Progenitor cell of endocrine pancreas (in vitro differentiated cells): ENCODE measurements at regions not wholly inside any gene's neighbourhood (a gene's known extent, or its start where the extent isn't known, plus 50 kb on each side); places are given as distances from the start of the nearest gene placed in this dataset.

Experiments used
- DNase-seq: peaks from one replicate; pipeline ENCODE4 v3.0.0; 2021; ENCODE audit warnings: low spot score; ENCODE audit not compliant: unreplicated experiment
- H3K27ac Mint-ChIP-seq: 2 replicates; pipeline ENCODE4 v1.8.0; 2021; ENCODE audit warnings: mild to moderate bottlenecking, moderate library complexity, mixed read lengths
- H3K27me3 Mint-ChIP-seq: 2 replicates; pipeline ENCODE4 v1.8.0; 2021; ENCODE audit warnings: mixed read lengths
- H3K36me3 Mint-ChIP-seq: 2 replicates; pipeline ENCODE4 v1.8.0; 2022; ENCODE audit warnings: mixed read lengths; ENCODE audit not compliant: insufficient read depth
- H3K4me1 Mint-ChIP-seq: 2 replicates; pipeline ENCODE4 v1.8.0; 2021; ENCODE audit warnings: low read depth, mixed read lengths
- H3K4me3 Mint-ChIP-seq: 2 replicates; pipeline ENCODE4 v1.8.0; 2021; ENCODE audit warnings: low read depth, mild to moderate bottlenecking, moderate library complexity, mixed read lengths
- H3K9me3 Mint-ChIP-seq: 2 replicates; pipeline ENCODE4 v1.8.0; 2021; ENCODE audit warnings: low read depth, mixed read lengths
- CTCF ChIP-seq: fragments of 200-600 bp; sonication (generic); IDR thresholded peaks from one replicate; pipeline ENCODE4 v1.5.0; 2021; ENCODE audit warnings: antibody characterized with exemption, mild to moderate bottlenecking; ENCODE audit not compliant: unreplicated experiment

- no peak for TF ChIP-seq CTCF
- peaks cover 32% of the 10 kb centered on the region for H3K27me3 Mint-ChIP-seq
- H3K27ac Mint-ChIP-seq, result no peak overlapping the region
- no peak for DNase-seq
- H3K36me3 Mint-ChIP-seq, result no peaks in the 10 kb centered on the region
- no peak overlapping the region for H3K4me3 Mint-ChIP-seq
- no peaks in the 10 kb centered on the region for H3K9me3 Mint-ChIP-seq
- peaks cover 29% of the 10 kb centered on the region for H3K4me1 Mint-ChIP-seq
These were observed 149.1 kb upstream of the PRKCQ start for GRCh38 chr10:6729071-6729774.

- DNase-seq, result no peak
- Mint-ChIP-seq H3K9me3 (no peaks in the 10 kb centered on the region), H3K27me3 (peaks cover 30% of the 10 kb centered on the region), H3K4me3 (no peak overlapping the region), H3K4me1 (peaks cover 14% of the 10 kb centered on the region), H3K27ac (no peak overlapping the region), H3K36me3 (no peaks in the 10 kb centered on the region)
- TF ChIP-seq CTCF, result no peak
These were observed 146.8 kb upstream of the PRKCQ start for GRCh38 chr10:6726924-6727323.

GRCh38 chr10:6722616-6723004 lies 142.5 kb upstream of the PRKCQ start:
- H3K27ac Mint-ChIP-seq, result no peak overlapping the region
- peaks cover 23% of the 10 kb centered on the region for H3K27me3 Mint-ChIP-seq
- no peak for TF ChIP-seq CTCF
- H3K4me3 Mint-ChIP-seq, result no peak overlapping the region
- H3K9me3 Mint-ChIP-seq, result peaks cover 3% of the 10 kb centered on the region
- no peaks in the 10 kb centered on the region for H3K36me3 Mint-ChIP-seq
- peaks cover 4% of the 10 kb centered on the region for H3K4me1 Mint-ChIP-seq
- no peak for DNase-seq

GRCh38 chr10:6721964-6722615 lies 142.0 kb upstream of the PRKCQ start:
- Mint-ChIP-seq H3K27me3 (peaks cover 20% of the 10 kb centered on the region), H3K36me3 (no peaks in the 10 kb centered on the region), H3K9me3 (peaks cover 3% of the 10 kb centered on the region), H3K4me3 (no peak overlapping the region), H3K4me1 (peaks cover 4% of the 10 kb centered on the region), H3K27ac (no peak overlapping the region)
- DNase-seq, result no peak
- no peak for TF ChIP-seq CTCF

- no peak overlapping the region for H3K4me3 Mint-ChIP-seq
- H3K4me1 Mint-ChIP-seq, result peaks cover 4% of the 10 kb centered on the region
- no peak for DNase-seq
- H3K27ac Mint-ChIP-seq, result no peak overlapping the region
- peaks cover 3% of the 10 kb centered on the region for H3K9me3 Mint-ChIP-seq
- TF ChIP-seq CTCF, result no peak
- no peaks in the 10 kb centered on the region for H3K36me3 Mint-ChIP-seq
- peaks cover 20% of the 10 kb centered on the region for H3K27me3 Mint-ChIP-seq
These were observed 141.4 kb upstream of the PRKCQ start for GRCh38 chr10:6721480-6721879.
